Adrenal gland (tissue), 9 donors: ENCODE measurements at regions not wholly inside any gene's neighbourhood (a gene's known extent, or its start where the extent isn't known, plus 50 kb on each side); places are given as distances from the start of the nearest gene placed in this dataset.

Experiments
- DNase-seq, 7 donors: peaks; one replicate each; pipeline ENCODE4 v3.0.0-alpha.2; 2019 to 2020
- H3K27ac ChIP-seq, 5 donors: fragments of 200-600 bp; sonication (generic) in 4 of 5; 1 replicate in 3 of 5; 2 replicates in 2 of 5; pipeline versions ENCODE4 v1.5.1 to v1.8.0; 2016 to 2020; ENCODE audit warnings: mild to moderate bottlenecking in 1 of 5
- H3K27me3 ChIP-seq: fragments of 200-600 bp; 2 replicates; pipeline ENCODE4 v1.8.0; 2021
- H3K36me3 ChIP-seq, 2 donors: fragments of 200-600 bp; replicated peaks in 1 of 2; 1 replicate in 1 of 2; 2 replicates in 1 of 2; pipeline versions ENCODE4 v1.5.1 to v1.8.0; 2018 to 2022
- H3K4me1 ChIP-seq, 2 donors: fragments of 200-600 bp; replicated peaks in 1 of 2; 1 replicate in 1 of 2; 2 replicates in 1 of 2; pipeline versions ENCODE4 v1.5.1 to v1.8.0; 2018 to 2021
- H3K4me3 ChIP-seq, 4 donors: fragments of 200-600 bp; sonication (generic) in 3 of 4; one replicate each; pipeline ENCODE4 v1.5.1; 2016 to 2018
- H3K9me3 ChIP-seq, 3 donors: fragments of 200-600 bp; sonication (generic) in 1 of 3; replicated peaks in 1 of 3; 1 replicate in 2 of 3; 2 replicates in 1 of 3; pipeline versions ENCODE4 v1.5.1 to v1.8.0; 2016 to 2021
- POLR2A ChIP-seq, 2 donors: fragments of 450-650 bp; IDR thresholded peaks; one replicate each; pipeline ENCODE4 v1.6.1; 2017; ENCODE audit warnings: antibody characterized with exemption in 2 of 2, mild to moderate bottlenecking in 2 of 2, moderate library complexity in 1 of 2
- WGBS, 4 donors: extraction: QIAGEN DNeasy Blood & Tissue Kit in 2 of 4; methylation state at CpG; one replicate each; pipeline versions ENCODE4 v1.1.5 to v1.1.7; 2013 to 2017; 5-methylcytosine and 5-hydroxymethylcytosine counted together
- intact Hi-C, 2 donors: fragments of 100-400 bp; cut with DNase I; formaldehyde crosslinking; loops; one replicate each; pipeline versions ENCODE4 v1.14.1 to v1.15.0; 2022 to 2023
- TF ChIP-seq, protein P1 (sequence below), 6 experiments: fragments of 450-650 bp in 4 of 6; fragments of 200-600 bp in 2 of 6; sonication (generic) in 1 of 6; IDR thresholded peaks; 1 replicate in 5 of 6; 2 replicates in 1 of 6; pipeline versions ENCODE4 v1.5.1 to v1.8.0; 2016 to 2021; ENCODE audit warnings: antibody characterized with exemption in 6 of 6, mild to moderate bottlenecking in 2 of 6, moderate library complexity in 1 of 6
- donor health status: healthy with polysubstance abuse.
- donor health status: Bipolar disorder and iron deficiency.
- donor health status: DM: yes; HTN: yes; CAD: no.
- donor health status: DM: no; HTN: no; CAD: no.
- donor health status: DM: no; HTN: no; CAD: no.

DNA sequence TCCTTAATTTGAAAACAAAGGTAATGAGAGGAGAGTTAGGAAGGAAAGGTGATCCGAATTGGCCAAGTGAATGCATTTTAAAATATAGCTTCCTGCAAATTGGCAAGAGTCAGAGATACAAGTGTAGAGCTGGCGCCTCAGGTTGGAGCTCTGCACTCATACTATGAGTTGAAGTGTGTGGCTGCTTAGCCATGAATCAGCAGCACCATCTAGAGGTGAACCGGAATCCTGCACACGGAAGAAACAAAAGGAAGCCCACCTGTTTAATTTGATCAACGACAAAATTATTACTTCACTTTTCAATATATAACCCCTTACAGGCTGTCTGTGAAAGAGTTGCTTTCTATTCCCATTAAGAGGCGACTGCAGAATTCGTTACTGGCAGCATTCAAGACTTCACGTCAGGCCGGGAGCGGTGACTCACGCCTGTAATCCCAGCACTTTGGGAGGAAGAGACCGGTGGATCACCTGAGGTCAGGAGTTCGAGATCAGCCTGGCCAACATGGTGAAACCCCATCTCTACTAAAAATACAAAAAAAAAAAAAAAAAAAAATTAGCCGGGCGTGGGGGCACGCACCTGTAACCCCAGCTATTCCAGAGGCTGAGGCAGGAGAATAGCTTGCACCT, 1253.7 kb upstream of the CDH8 start:
- intact Hi-C loops = no loop called here
- TF ChIP-seq, protein P1, sequence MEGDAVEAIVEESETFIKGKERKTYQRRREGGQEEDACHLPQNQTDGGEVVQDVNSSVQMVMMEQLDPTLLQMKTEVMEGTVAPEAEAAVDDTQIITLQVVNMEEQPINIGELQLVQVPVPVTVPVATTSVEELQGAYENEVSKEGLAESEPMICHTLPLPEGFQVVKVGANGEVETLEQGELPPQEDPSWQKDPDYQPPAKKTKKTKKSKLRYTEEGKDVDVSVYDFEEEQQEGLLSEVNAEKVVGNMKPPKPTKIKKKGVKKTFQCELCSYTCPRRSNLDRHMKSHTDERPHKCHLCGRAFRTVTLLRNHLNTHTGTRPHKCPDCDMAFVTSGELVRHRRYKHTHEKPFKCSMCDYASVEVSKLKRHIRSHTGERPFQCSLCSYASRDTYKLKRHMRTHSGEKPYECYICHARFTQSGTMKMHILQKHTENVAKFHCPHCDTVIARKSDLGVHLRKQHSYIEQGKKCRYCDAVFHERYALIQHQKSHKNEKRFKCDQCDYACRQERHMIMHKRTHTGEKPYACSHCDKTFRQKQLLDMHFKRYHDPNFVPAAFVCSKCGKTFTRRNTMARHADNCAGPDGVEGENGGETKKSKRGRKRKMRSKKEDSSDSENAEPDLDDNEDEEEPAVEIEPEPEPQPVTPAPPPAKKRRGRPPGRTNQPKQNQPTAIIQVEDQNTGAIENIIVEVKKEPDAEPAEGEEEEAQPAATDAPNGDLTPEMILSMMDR (IDR thresholded peaks at IDR 0.05) = peak; percentile 44 to 73 (median 61)
- no peak for TF ChIP-seq POLR2A (IDR thresholded peaks at IDR 0.05)
- H3K36me3 ChIP-seq = no peaks in the 10 kb centered on the region
- 43 to 46% (median 44%) methylated on average over 15 to 16 of the region's 16 CpGs for WGBS, 4 donors
- H3K27ac ChIP-seq = no peak overlapping the region
- no peaks in the 10 kb centered on the region for H3K4me1 ChIP-seq
- H3K9me3 ChIP-seq = no peaks in the 10 kb centered on the region
- DNase-seq = peak; percentile 30 to 55 (median 34)
- H3K4me3 ChIP-seq = no peak overlapping the region
- H3K27me3 ChIP-seq = no peaks in the 10 kb centered on the region

DNA sequence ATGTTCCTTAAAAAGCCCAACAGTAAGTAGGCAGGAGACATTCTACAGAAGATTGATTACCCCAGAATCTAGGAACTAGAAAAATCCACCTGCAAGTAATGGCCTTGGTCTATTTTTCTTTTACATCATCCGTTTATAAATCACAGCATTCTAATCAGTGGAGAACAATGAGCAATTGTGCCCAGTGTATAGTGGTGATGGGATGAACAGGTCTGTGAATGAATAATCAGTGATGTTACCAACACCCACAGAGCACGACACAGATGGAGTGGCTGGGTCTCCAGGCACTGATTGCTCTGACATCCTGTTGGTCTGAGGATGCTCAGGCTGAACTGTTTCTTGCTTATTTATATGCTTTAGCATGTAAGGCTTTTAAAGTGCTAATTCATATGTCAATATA, 1251.2 kb upstream of the CDH8 start:
- DNase-seq = no peak
- H3K27me3 ChIP-seq = no peaks in the 10 kb centered on the region
- no peaks in the 10 kb centered on the region for H3K36me3 ChIP-seq
- H3K27ac ChIP-seq = no peak overlapping the region
- no peak overlapping the region for H3K4me3 ChIP-seq
- 29 to 38% (median 36%) methylated on average over 2 of the region's 2 CpGs for WGBS, 4 donors
- intact Hi-C loops = no loop called here
- no peak for TF ChIP-seq POLR2A (IDR thresholded peaks at IDR 0.05)
- TF ChIP-seq, protein P1 (IDR thresholded peaks at IDR 0.05) = no peak
- H3K4me1 ChIP-seq = no peaks in the 10 kb centered on the region
- H3K9me3 ChIP-seq = no peaks in the 10 kb centered on the region

DNA sequence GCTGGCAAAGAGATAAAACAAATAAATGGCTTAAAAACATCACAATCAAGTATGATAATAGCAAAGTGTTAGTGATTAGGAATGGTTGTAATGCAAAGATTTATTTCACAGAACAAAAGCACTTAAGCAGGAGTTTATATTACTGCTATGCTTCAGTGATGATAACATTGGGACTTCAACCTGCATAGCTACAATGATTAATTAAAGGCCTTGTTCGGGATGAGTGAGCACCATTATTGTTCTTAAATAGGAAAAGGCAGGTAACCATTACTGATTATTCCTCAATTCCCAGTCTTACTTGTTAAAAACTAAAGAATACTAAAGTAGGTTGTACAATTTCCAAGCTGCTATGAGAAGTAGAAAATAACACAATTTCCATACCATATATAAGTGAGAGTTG, 1247.5 kb upstream of the CDH8 start:
- Histone ChIP-seq H3K27ac (no peak overlapping the region), H3K36me3 (no peaks in the 10 kb centered on the region), H3K4me3 (no peak overlapping the region), H3K9me3 (no peaks in the 10 kb centered on the region), H3K4me1 (no peaks in the 10 kb centered on the region), H3K27me3 (no peaks in the 10 kb centered on the region)
- TF ChIP-seq, protein P1 (IDR thresholded peaks at IDR 0.05) = no peak
- no peak for TF ChIP-seq POLR2A (IDR thresholded peaks at IDR 0.05)
- 36 to 61% (median 49%) methylated on average over 1 of the region's 1 CpG for WGBS, 4 donors
- DNase-seq = no peak
- intact Hi-C loops = no loop called here

DNA sequence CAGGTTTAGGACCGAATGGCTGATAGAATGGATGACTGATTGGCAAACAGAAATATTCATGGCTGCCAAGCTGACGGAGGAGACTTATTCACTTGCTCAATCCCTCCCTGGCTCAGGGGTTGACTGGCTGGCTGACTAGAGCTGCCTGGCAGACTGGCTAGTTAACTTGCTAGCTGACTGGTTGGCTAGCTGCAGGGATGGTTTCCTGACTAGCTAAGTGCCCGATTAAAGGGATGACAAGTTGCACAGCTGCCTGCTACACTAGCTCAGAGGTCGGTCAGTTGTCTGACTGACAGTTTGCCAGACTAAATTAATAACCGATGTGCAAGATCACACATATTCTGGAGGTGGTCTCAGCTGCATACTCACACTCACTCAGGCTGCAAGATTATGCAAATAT, 1208.4 kb upstream of the CDH8 start:
- no peak for DNase-seq
- Histone ChIP-seq H3K36me3 (no peaks in the 10 kb centered on the region), H3K9me3 (no peaks in the 10 kb centered on the region), H3K4me1 (no peaks in the 10 kb centered on the region), H3K27ac (no peak overlapping the region), H3K4me3 (no peak overlapping the region), H3K27me3 (no peaks in the 10 kb centered on the region)
- no peak for TF ChIP-seq POLR2A (IDR thresholded peaks at IDR 0.05)
- TF ChIP-seq, protein P1 (IDR thresholded peaks at IDR 0.05) = no peak
- intact Hi-C loops = no loop called here
- WGBS, 4 donors = 62 to 70% (median 68%) methylated on average over 3 to 5 of the region's 5 CpGs
